ENCODE measurements at regions not wholly inside any gene's neighbourhood (a gene's known extent, or its start where the extent isn't known, plus 50 kb on each side); places are given as distances from the start of the nearest gene placed in this dataset.

DNA sequence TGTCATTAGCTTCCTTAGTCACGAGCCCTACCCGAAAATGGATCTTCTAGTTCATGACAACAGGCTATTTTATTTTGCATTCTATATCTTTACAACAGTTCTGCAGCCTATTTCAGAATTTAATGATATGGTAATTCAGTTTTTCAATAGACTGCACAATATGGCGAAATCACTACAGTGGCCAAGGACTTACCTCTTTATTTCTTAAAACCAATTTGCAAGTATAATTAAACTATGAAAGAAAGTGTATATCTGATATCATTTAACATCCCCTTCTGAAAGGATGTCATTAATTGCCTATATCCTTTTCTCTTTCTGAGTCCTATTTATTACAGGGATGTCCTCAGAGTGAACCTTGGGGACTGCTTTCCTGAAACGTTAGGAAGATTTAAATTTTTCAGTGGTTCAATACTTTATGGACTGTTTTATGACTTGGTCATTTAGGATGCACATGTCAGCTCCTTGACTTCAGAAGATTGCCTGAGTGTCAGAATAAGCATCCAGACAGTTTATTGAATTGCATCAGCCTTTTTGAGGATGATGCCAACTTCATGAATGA lies 190.8 kb upstream of the GEMIN8 start:
- Histone ChIP-seq H3K9me3 (ENCODE audit: control insufficient read depth, low read depth, low read length) (no peaks in the 10 kb centered on the region), H3K27ac (ENCODE audit: insufficient read length, low read depth, low read length) (no peak overlapping the region), H3K9ac (ENCODE audit: extremely low read depth, insufficient read length, low read length) (no peak overlapping the region), H2BK12ac (ENCODE audit: insufficient read length, low read depth, low read length) (no peak overlapping the region), H2BK20ac (ENCODE audit: low read depth, low read length, poor library complexity, severe bottlenecking) (no peak overlapping the region), H3K27me3 (ENCODE audit: insufficient read depth, low read length) (no peaks in the 10 kb centered on the region), H4K8ac (replicated peaks; ENCODE audit: insufficient read length, low read depth, low read length) (no peak overlapping the region), H2BK15ac (ENCODE audit: low read depth, low read length) (no peak overlapping the region), H3K4me2 (ENCODE audit: insufficient read depth, insufficient read length, low read length) (no peak overlapping the region), H4K20me1 (ENCODE audit: control insufficient read depth, insufficient read depth, insufficient read length) (no peaks in the 10 kb centered on the region), H3T11ph (ENCODE audit: low read length) (no peak overlapping the region), H3K4me1 (ENCODE audit: insufficient read depth, low read length) (no peaks in the 10 kb centered on the region), H2AK5ac (ENCODE audit: insufficient read length, low read length) (no peak overlapping the region), H3K23ac (ENCODE audit: insufficient read length, low read depth, low read length) (no peak overlapping the region), H3K79me1 (ENCODE audit: insufficient read depth, low read depth, low read length, poor library complexity, severe bottlenecking) (no peaks in the 10 kb centered on the region), H3K4ac (ENCODE audit: low read depth, low read length) (no peak overlapping the region), H2BK5ac (ENCODE audit: insufficient read length, low read length) (no peak overlapping the region), H3K14ac (ENCODE audit: insufficient read depth, low read length) (no peak overlapping the region), H3K23me2 (ENCODE audit: insufficient read length, low read depth, low read length, poor library complexity, severe bottlenecking) (no peaks in the 10 kb centered on the region), H2AFZ (ENCODE audit: low read length) (no peak overlapping the region), H2BK120ac (ENCODE audit: low read depth, low read length, poor library complexity, severe bottlenecking) (no peak overlapping the region), H4K5ac (ENCODE audit: insufficient read length, low read depth, low read length) (no peak overlapping the region), H3K56ac (ENCODE audit: insufficient read length, low read depth, low read length) (no peak overlapping the region), H3K79me2 (ENCODE audit: insufficient read depth, low read length) (no peaks in the 10 kb centered on the region), H4K91ac (ENCODE audit: insufficient read length, low read depth, low read length) (no peak overlapping the region), H3K18ac (ENCODE audit: insufficient read length, low read depth, low read length) (no peak overlapping the region)
- no CpG with 5 or more reads among the region's 4 CpGs for WGBS (ENCODE audit: extremely low coverage, insufficient read length, low lambda C conversion rate)
- H3K27me3 Mint-ChIP-seq (ENCODE audit: low read depth), result no peaks in the 10 kb centered on the region
- H3K27ac Mint-ChIP-seq, result no peak overlapping the region
- no peaks in the 10 kb centered on the region; a peak in 1 of 7 replicates for H3K36me3 Mint-ChIP-seq (ENCODE audit: insufficient read depth in 1 of 3, low read depth in 3 of 3)
- no peak for DNase-seq
- no peak overlapping the region for H3K4me3 Mint-ChIP-seq
- no peaks in the 10 kb centered on the region for H3K4me1 Mint-ChIP-seq
- TF ChIP-seq, protein P1, sequence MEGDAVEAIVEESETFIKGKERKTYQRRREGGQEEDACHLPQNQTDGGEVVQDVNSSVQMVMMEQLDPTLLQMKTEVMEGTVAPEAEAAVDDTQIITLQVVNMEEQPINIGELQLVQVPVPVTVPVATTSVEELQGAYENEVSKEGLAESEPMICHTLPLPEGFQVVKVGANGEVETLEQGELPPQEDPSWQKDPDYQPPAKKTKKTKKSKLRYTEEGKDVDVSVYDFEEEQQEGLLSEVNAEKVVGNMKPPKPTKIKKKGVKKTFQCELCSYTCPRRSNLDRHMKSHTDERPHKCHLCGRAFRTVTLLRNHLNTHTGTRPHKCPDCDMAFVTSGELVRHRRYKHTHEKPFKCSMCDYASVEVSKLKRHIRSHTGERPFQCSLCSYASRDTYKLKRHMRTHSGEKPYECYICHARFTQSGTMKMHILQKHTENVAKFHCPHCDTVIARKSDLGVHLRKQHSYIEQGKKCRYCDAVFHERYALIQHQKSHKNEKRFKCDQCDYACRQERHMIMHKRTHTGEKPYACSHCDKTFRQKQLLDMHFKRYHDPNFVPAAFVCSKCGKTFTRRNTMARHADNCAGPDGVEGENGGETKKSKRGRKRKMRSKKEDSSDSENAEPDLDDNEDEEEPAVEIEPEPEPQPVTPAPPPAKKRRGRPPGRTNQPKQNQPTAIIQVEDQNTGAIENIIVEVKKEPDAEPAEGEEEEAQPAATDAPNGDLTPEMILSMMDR (conservative IDR thresholded peaks at IDR 0.05), result no peak
- peaks cover 31 to 43% of the 10 kb centered on the region in 2 experiments for H3K9me3 Mint-ChIP-seq
